Epithelial cell of proximal tubule (primary cell): ENCODE measurements at regions not wholly inside any gene's neighbourhood (a gene's known extent, or its start where the extent isn't known, plus 50 kb on each side); places are given as distances from the start of the nearest gene placed in this dataset.

ENCODE experiments used
- DNase-seq: peaks from one replicate; pipeline ENCODE4 v3.0.0-alpha.2; 2011; ENCODE audit warnings: low read depth
- H3K4me3 ChIP-seq: 2 replicates; pipeline ENCODE4 v1.5.1; 2011; ENCODE audit warnings: low read depth, mild to moderate bottlenecking, low read length
- CTCF ChIP-seq: conservative IDR thresholded peaks from 2 replicates; pipeline ENCODE4 v1.5.1; 2012; ENCODE audit warnings: low read depth, mild to moderate bottlenecking, low read length

- no peak for TF ChIP-seq CTCF
- no peak overlapping the region for H3K4me3 ChIP-seq
- DNase-seq, result no peak
Measured at GRCh38 chr15:39393575-39394335, 187.1 kb upstream of the THBS1 start.

- DNase-seq, result no peak
- TF ChIP-seq CTCF, result no peak
Measured at GRCh38 chr15:39394496-39394895, 186.4 kb upstream of the THBS1 start.

GRCh38 chr15:39396979-39397615, 183.8 kb upstream of the THBS1 start:
- H3K4me3 ChIP-seq, result no peak overlapping the region
- no peak for DNase-seq
- no peak for TF ChIP-seq CTCF

More at GRCh38 chr15:39394496-39394895, 186.4 kb upstream of the THBS1 start:
- no peak overlapping the region for H3K4me3 ChIP-seq

GRCh38 chr15:39397883-39398282, 183.0 kb upstream of the THBS1 start:
- TF ChIP-seq CTCF, result no peak
- no peak for DNase-seq
- H3K4me3 ChIP-seq, result no peak overlapping the region

- no peak for TF ChIP-seq CTCF
- H3K4me3 ChIP-seq, result no peak overlapping the region
- DNase-seq, result no peak
Measured at GRCh38 chr15:39399600-39399999, 181.3 kb upstream of the THBS1 start.

GRCh38 chr15:39400002-39400401, 180.9 kb upstream of the THBS1 start:
- TF ChIP-seq CTCF, result no peak
- no peak overlapping the region for H3K4me3 ChIP-seq
- DNase-seq, result no peak
